SK-N-SH (cell line): ENCODE measurements at regions not wholly inside any gene's neighbourhood (a gene's known extent, or its start where the extent isn't known, plus 50 kb on each side); places are given as distances from the start of the nearest gene placed in this dataset.

Experiments used
- CHD2 ChIP-seq: fragments of 150-350 bp; IDR thresholded peaks from 2 replicates; pipeline ENCODE4 v1.6.1; 2018; ENCODE audit warnings: low read length; ENCODE audit not compliant: partially characterized antibody
- EZH2phosphoT487 ChIP-seq: fragments of 200-600 bp; sonication (generic); IDR thresholded peaks from 2 replicates; pipeline ENCODE4 v1.6.1; 2017; ENCODE audit warnings: low read depth, mixed run types, mild to moderate bottlenecking, antibody characterized with exemption, moderate library complexity, borderline replicate concordance
- FOSL2 ChIP-seq: IDR thresholded peaks from 2 replicates; pipeline ENCODE4 v1.4.0; 2012; ENCODE audit warnings: low read depth, mild to moderate bottlenecking, moderate library complexity, borderline replicate concordance
- FOXJ3 ChIP-seq: sonication (generic); formaldehyde crosslinking; IDR thresholded peaks from 2 replicates; pipeline ENCODE4 v1.5.1; 2020; ENCODE audit warnings: mild to moderate bottlenecking, missing genetic modification reagents
- GATA2 ChIP-seq: sonication (generic); formaldehyde crosslinking; IDR thresholded peaks from 2 replicates; pipeline ENCODE4 v1.5.0; 2020; ENCODE audit warnings: mild to moderate bottlenecking, missing genetic modification reagents
- MEF2A ChIP-seq: IDR thresholded peaks from 2 replicates; pipeline ENCODE4 v1.4.0; 2012; ENCODE audit warnings: low read depth, borderline replicate concordance
- MXI1 ChIP-seq: IDR thresholded peaks from 2 replicates; pipeline ENCODE4 v1.6.1; 2012; ENCODE audit warnings: mild to moderate bottlenecking, low read depth, low read length, improper control_type of control experiment
- NRF1 ChIP-seq: IDR thresholded peaks from 2 replicates; pipeline ENCODE4 v1.6.1; 2012; ENCODE audit warnings: low read depth, mild to moderate bottlenecking, low read length
- RAD21 ChIP-seq: IDR thresholded peaks from 2 replicates; pipeline ENCODE4 v1.6.1; 2012; ENCODE audit warnings: mild to moderate bottlenecking, low read length
- SIN3A ChIP-seq: IDR thresholded peaks from 2 replicates; pipeline ENCODE4 v1.6.1; 2012; ENCODE audit warnings: low read depth, mild to moderate bottlenecking, low read length, moderate library complexity, borderline replicate concordance
- TF ChIP-seq, protein P1 (sequence below): IDR thresholded peaks from 2 replicates; pipeline ENCODE4 v1.4.0; 2012; ENCODE audit warnings: low read depth
- TF ChIP-seq, protein P2 (sequence below): fragments of 150-350 bp; IDR thresholded peaks from 2 replicates; pipeline ENCODE4 v1.6.1; 2016; ENCODE audit warnings: mild to moderate bottlenecking, low read depth, low read length
- TF ChIP-seq, protein P3 (sequence below): fragments of 200-600 bp; sonication (generic); IDR thresholded peaks from 2 replicates; pipeline ENCODE4 v1.6.1; 2017; ENCODE audit warnings: antibody characterized with exemption, mild to moderate bottlenecking, moderate library complexity
- TF ChIP-seq, protein P4 (sequence below): IDR thresholded peaks from 2 replicates; pipeline ENCODE4 v1.4.0; 2012; ENCODE audit warnings: low read depth, borderline replicate concordance
- TF ChIP-seq, protein P5 (sequence below): IDR thresholded peaks from 2 replicates; pipeline ENCODE4; 2012
- TF ChIP-seq, protein P6 (sequence below): IDR thresholded peaks from 2 replicates; pipeline ENCODE4 v1.6.1; 2012; ENCODE audit warnings: mild to moderate bottlenecking, low read depth, low read length, moderate library complexity

DNA sequence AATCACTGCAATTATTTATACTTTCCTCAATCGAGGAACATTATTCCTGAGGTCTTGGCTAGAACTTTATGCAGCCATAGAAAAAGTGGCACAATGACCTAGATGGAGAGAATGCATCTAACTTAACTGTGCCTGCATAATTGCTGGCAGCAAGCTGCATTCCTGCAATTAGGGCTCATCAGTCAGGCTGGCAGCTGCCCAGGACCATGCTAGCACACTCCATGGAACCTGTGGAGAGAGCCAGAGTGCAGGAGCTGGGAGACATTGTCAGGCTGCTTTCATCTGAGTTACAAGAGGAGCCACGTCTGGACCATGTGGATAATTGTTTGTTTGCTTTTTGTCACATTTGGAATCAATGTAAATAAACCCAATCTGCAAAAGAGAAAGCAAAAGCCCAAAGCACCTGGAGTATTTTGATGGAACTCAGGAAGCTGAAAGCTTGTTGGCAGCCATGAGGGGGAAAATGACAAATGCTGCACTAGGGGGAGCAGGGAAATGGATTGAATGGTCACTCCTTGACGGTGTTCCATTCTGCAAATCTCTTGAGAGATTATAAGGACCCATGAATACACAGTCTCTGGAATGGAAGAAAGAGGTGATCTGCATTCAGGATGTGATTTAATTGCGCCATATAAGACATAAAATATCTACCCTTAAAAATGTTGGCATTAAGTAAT is 839.9 kb downstream of the MAT2B start (continued):
- TF ChIP-seq SIN3A (no peak), RAD21 (no peak), FOSL2 (peak; percentile 49; the same call in 1 of the 2 replicates), MEF2A (no peak), NRF1 (no peak), EZH2phosphoT487 (no peak), GATA2 (CRISPR knock-in tag) (no peak), MXI1 (no peak), CHD2 (no peak), FOXJ3 (no peak)
- TF ChIP-seq, protein P1, sequence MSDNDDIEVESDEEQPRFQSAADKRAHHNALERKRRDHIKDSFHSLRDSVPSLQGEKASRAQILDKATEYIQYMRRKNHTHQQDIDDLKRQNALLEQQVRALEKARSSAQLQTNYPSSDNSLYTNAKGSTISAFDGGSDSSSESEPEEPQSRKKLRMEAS, result no peak
- TF ChIP-seq, protein P2, sequence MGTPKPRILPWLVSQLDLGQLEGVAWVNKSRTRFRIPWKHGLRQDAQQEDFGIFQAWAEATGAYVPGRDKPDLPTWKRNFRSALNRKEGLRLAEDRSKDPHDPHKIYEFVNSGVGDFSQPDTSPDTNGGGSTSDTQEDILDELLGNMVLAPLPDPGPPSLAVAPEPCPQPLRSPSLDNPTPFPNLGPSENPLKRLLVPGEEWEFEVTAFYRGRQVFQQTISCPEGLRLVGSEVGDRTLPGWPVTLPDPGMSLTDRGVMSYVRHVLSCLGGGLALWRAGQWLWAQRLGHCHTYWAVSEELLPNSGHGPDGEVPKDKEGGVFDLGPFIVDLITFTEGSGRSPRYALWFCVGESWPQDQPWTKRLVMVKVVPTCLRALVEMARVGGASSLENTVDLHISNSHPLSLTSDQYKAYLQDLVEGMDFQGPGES, result no peak
- TF ChIP-seq, protein P3, sequence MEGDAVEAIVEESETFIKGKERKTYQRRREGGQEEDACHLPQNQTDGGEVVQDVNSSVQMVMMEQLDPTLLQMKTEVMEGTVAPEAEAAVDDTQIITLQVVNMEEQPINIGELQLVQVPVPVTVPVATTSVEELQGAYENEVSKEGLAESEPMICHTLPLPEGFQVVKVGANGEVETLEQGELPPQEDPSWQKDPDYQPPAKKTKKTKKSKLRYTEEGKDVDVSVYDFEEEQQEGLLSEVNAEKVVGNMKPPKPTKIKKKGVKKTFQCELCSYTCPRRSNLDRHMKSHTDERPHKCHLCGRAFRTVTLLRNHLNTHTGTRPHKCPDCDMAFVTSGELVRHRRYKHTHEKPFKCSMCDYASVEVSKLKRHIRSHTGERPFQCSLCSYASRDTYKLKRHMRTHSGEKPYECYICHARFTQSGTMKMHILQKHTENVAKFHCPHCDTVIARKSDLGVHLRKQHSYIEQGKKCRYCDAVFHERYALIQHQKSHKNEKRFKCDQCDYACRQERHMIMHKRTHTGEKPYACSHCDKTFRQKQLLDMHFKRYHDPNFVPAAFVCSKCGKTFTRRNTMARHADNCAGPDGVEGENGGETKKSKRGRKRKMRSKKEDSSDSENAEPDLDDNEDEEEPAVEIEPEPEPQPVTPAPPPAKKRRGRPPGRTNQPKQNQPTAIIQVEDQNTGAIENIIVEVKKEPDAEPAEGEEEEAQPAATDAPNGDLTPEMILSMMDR, result no peak
- TF ChIP-seq, protein P4, sequence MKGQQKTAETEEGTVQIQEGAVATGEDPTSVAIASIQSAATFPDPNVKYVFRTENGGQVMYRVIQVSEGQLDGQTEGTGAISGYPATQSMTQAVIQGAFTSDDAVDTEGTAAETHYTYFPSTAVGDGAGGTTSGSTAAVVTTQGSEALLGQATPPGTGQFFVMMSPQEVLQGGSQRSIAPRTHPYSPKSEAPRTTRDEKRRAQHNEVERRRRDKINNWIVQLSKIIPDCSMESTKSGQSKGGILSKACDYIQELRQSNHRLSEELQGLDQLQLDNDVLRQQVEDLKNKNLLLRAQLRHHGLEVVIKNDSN, result no peak
- TF ChIP-seq, protein P5, sequence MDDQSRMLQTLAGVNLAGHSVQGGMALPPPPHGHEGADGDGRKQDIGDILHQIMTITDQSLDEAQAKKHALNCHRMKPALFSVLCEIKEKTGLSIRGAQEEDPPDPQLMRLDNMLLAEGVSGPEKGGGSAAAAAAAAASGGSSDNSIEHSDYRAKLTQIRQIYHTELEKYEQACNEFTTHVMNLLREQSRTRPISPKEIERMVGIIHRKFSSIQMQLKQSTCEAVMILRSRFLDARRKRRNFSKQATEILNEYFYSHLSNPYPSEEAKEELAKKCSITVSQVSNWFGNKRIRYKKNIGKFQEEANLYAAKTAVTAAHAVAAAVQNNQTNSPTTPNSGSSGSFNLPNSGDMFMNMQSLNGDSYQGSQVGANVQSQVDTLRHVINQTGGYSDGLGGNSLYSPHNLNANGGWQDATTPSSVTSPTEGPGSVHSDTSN, result peak; percentile 75
- TF ChIP-seq, protein P6, sequence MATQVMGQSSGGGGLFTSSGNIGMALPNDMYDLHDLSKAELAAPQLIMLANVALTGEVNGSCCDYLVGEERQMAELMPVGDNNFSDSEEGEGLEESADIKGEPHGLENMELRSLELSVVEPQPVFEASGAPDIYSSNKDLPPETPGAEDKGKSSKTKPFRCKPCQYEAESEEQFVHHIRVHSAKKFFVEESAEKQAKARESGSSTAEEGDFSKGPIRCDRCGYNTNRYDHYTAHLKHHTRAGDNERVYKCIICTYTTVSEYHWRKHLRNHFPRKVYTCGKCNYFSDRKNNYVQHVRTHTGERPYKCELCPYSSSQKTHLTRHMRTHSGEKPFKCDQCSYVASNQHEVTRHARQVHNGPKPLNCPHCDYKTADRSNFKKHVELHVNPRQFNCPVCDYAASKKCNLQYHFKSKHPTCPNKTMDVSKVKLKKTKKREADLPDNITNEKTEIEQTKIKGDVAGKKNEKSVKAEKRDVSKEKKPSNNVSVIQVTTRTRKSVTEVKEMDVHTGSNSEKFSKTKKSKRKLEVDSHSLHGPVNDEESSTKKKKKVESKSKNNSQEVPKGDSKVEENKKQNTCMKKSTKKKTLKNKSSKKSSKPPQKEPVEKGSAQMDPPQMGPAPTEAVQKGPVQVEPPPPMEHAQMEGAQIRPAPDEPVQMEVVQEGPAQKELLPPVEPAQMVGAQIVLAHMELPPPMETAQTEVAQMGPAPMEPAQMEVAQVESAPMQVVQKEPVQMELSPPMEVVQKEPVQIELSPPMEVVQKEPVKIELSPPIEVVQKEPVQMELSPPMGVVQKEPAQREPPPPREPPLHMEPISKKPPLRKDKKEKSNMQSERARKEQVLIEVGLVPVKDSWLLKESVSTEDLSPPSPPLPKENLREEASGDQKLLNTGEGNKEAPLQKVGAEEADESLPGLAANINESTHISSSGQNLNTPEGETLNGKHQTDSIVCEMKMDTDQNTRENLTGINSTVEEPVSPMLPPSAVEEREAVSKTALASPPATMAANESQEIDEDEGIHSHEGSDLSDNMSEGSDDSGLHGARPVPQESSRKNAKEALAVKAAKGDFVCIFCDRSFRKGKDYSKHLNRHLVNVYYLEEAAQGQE, result no peak
